H9 (cell line): ENCODE measurements at regions not wholly inside any gene's neighbourhood (a gene's known extent, or its start where the extent isn't known, plus 50 kb on each side); places are given as distances from the start of the nearest gene placed in this dataset.

Experiments
- DNase-seq: peaks from one replicate; pipeline ENCODE4 v3.0.0-alpha.2; 2017
- H2AFZ ChIP-seq: one replicate; pipeline ENCODE4 v1.6.1; 2013; ENCODE audit warnings: mild to moderate bottlenecking, low read length, control low read depth, moderate library complexity
- H2AK5ac ChIP-seq: 2 replicates; pipeline ENCODE4 v1.6.1; 2013; ENCODE audit warnings: low read length, control low read depth, mixed read lengths; ENCODE audit not compliant: insufficient read length
- H2BK120ac ChIP-seq: one replicate; pipeline ENCODE4 v1.6.1; 2013; ENCODE audit warnings: low read depth, mild to moderate bottlenecking, low read length, control low read depth, inconsistent platforms; ENCODE audit not compliant: poor library complexity, severe bottlenecking
- H2BK12ac ChIP-seq: 2 replicates; pipeline ENCODE4 v1.6.1; 2013; ENCODE audit warnings: low read length, control low read depth, mixed read lengths, low read depth; ENCODE audit not compliant: insufficient read length
- H2BK15ac ChIP-seq: 2 replicates; pipeline ENCODE4 v1.6.1; 2013; ENCODE audit warnings: low read depth, low read length, control low read depth
- H2BK20ac ChIP-seq: one replicate; pipeline ENCODE4 v1.6.1; 2013; ENCODE audit warnings: low read depth, mild to moderate bottlenecking, low read length, control low read depth, inconsistent platforms; ENCODE audit not compliant: poor library complexity, severe bottlenecking
- H2BK5ac ChIP-seq: 2 replicates; pipeline ENCODE4 v1.6.1; 2013; ENCODE audit warnings: low read length, control low read depth, mixed read lengths; ENCODE audit not compliant: insufficient read length
- H3K14ac ChIP-seq: 2 replicates; pipeline ENCODE4 v1.6.1; 2013; ENCODE audit warnings: low read length, control low read depth; ENCODE audit not compliant: insufficient read depth
- H3K18ac ChIP-seq: 2 replicates; pipeline ENCODE4 v1.6.1; 2013; ENCODE audit warnings: low read depth, mild to moderate bottlenecking, mixed read lengths, low read length, control low read depth; ENCODE audit not compliant: insufficient read length
- H3K23ac ChIP-seq: 2 replicates; pipeline ENCODE4 v1.6.1; 2013; ENCODE audit warnings: low read length, control low read depth, mixed read lengths, low read depth; ENCODE audit not compliant: insufficient read length
- H3K23me2 ChIP-seq: 2 replicates; pipeline ENCODE4 v1.6.1; 2013; ENCODE audit warnings: low read depth, mild to moderate bottlenecking, mixed read lengths, low read length, control low read depth; ENCODE audit not compliant: insufficient read length, poor library complexity, severe bottlenecking
- H3K27ac ChIP-seq: 2 replicates; pipeline ENCODE4 v1.5.1; 2013; ENCODE audit warnings: low read length, control low read depth, mixed read lengths, low read depth; ENCODE audit not compliant: insufficient read length
- H3K27me3 ChIP-seq: 2 replicates; pipeline ENCODE4 v1.6.1; 2013; ENCODE audit warnings: low read length, control low read depth, inconsistent platforms; ENCODE audit not compliant: insufficient read depth
- H3K4ac ChIP-seq: 2 replicates; pipeline ENCODE4 v1.6.1; 2013; ENCODE audit warnings: low read depth, mild to moderate bottlenecking, control low read depth, inconsistent platforms, low read length, moderate library complexity
- H3K4me1 ChIP-seq: 2 replicates; pipeline ENCODE4 v1.6.1; 2013; ENCODE audit warnings: low read length, control low read depth, inconsistent platforms; ENCODE audit not compliant: insufficient read depth
- H3K4me2 ChIP-seq: 2 replicates; pipeline ENCODE4 v1.6.1; 2013; ENCODE audit warnings: low read length, control low read depth, mixed read lengths; ENCODE audit not compliant: insufficient read length, insufficient read depth
- H3K56ac ChIP-seq: 2 replicates; pipeline ENCODE4 v1.6.1; 2013; ENCODE audit warnings: low read depth, mild to moderate bottlenecking, mixed read lengths, low read length, control low read depth; ENCODE audit not compliant: insufficient read length
- H3K79me1 ChIP-seq: 2 replicates; pipeline ENCODE4 v1.6.1; 2013; ENCODE audit warnings: low read depth, mild to moderate bottlenecking, moderate library complexity, low read length, control low read depth, inconsistent platforms; ENCODE audit not compliant: insufficient read depth, poor library complexity, severe bottlenecking
- H3K79me2 ChIP-seq: 2 replicates; pipeline ENCODE4 v1.6.1; 2013; ENCODE audit warnings: low read length, control low read depth, inconsistent platforms; ENCODE audit not compliant: insufficient read depth
- H3K9ac ChIP-seq: 2 replicates; pipeline ENCODE4 v1.6.1; 2013; ENCODE audit warnings: low read length, control low read depth, mixed read lengths; ENCODE audit not compliant: insufficient read length; ENCODE audit errors: extremely low read depth
- H3K9me3 ChIP-seq: one replicate; pipeline ENCODE4 v1.6.1; 2013; ENCODE audit warnings: low read depth, low read length, inconsistent platforms; ENCODE audit not compliant: control insufficient read depth
- H3T11ph ChIP-seq: one replicate; pipeline ENCODE4 v1.6.1; 2013; ENCODE audit warnings: mild to moderate bottlenecking, low read length, control low read depth, inconsistent platforms
- H4K20me1 ChIP-seq: one replicate; pipeline ENCODE4 v1.6.1; 2013; ENCODE audit not compliant: control insufficient read depth, insufficient read length, insufficient read depth
- H4K5ac ChIP-seq: 2 replicates; pipeline ENCODE4 v1.6.1; 2013; ENCODE audit warnings: low read depth, mild to moderate bottlenecking, mixed read lengths, low read length, control low read depth; ENCODE audit not compliant: insufficient read length
- H4K8ac ChIP-seq: replicated peaks from 2 replicates; pipeline ENCODE4 v1.6.1; 2013; ENCODE audit warnings: low read length, control low read depth, mixed read lengths, low read depth; ENCODE audit not compliant: insufficient read length
- H4K91ac ChIP-seq: 2 replicates; pipeline ENCODE4 v1.6.1; 2013; ENCODE audit warnings: low read depth, mild to moderate bottlenecking, moderate library complexity, mixed read lengths, low read length, control low read depth; ENCODE audit not compliant: insufficient read length
- H3K27ac Mint-ChIP-seq, 3 experiments: 2 replicates in 2 of 3; 3 replicates in 1 of 3; pipeline ENCODE4 v1.8.0; 2020 to 2021; ENCODE audit warnings: mixed read lengths in 3 of 3, mild to moderate bottlenecking in 1 of 3, moderate library complexity in 1 of 3
- H3K27me3 Mint-ChIP-seq: 2 replicates; pipeline ENCODE4 v1.8.0; 2021; ENCODE audit warnings: low read depth, mild to moderate bottlenecking, moderate library complexity, mixed read lengths
- H3K36me3 Mint-ChIP-seq, 3 experiments: 2 replicates in 2 of 3; 3 replicates in 1 of 3; pipeline ENCODE4 v1.8.0; 2020 to 2021; ENCODE audit warnings: low read depth in 3 of 3, mixed read lengths in 3 of 3; ENCODE audit not compliant: insufficient read depth in 1 of 3
- H3K4me1 Mint-ChIP-seq, 2 experiments: 2 replicates each; pipeline ENCODE4 v1.8.0; 2020; ENCODE audit warnings: mixed read lengths in 2 of 2
- H3K4me3 Mint-ChIP-seq, 2 experiments: 2 replicates in 1 of 2; 3 replicates in 1 of 2; pipeline ENCODE4 v1.8.0; 2020 to 2021; ENCODE audit warnings: mild to moderate bottlenecking in 2 of 2, mixed read lengths in 2 of 2, moderate library complexity in 1 of 2
- H3K9me3 Mint-ChIP-seq, 2 experiments: 2 replicates in 1 of 2; 3 replicates in 1 of 2; pipeline ENCODE4 v1.8.0; 2020; ENCODE audit warnings: mild to moderate bottlenecking in 2 of 2, mixed read lengths in 2 of 2, moderate library complexity in 1 of 2
- CTCF ChIP-seq: fragments of 200-600 bp; sonication (generic); conservative IDR thresholded peaks from 3 replicates; pipeline ENCODE4 v1.8.0; 2021; ENCODE audit warnings: antibody characterized with exemption, mild to moderate bottlenecking
- WGBS: extraction: QIAGEN DNeasy Blood & Tissue Kit; methylation state at CpG from one replicate; pipeline ENCODE4 v1.1.7; 2013; ENCODE audit warnings: missing lambda C conversion rate, low lambda C conversion rate, mixed read lengths; ENCODE audit not compliant: insufficient read length; ENCODE audit errors: extremely low coverage; 5-methylcytosine and 5-hydroxymethylcytosine counted together

DNA sequence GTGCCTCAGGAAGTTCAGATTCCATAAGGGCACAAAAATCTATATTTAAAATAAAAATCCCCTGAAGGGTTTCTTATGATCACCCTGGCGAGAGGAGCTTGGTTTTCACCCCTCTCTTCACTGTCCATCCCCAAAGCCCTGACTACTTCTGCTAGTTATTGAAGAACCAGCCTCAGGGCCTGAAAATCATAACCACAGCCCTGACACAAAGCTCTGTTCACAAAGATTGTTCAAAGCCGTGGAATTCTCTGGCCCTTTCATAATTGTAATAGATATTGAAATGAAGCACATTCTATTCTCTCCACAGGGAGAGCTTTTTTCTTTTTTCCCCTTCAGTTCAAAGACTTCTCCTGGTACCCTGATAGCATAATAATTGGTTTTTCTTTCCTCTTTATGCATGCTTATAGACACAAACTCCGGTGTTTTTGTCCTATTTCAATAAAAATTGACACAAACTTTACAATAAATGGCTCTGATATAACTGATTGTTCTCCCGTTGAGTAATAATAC, 343.8 kb downstream of the CAAP1 start:
- H3K56ac ChIP-seq: no peak overlapping the region
- H2AK5ac ChIP-seq: no peak overlapping the region
- no peak overlapping the region for H2BK12ac ChIP-seq
- H2BK15ac ChIP-seq: no peak overlapping the region
- no peak overlapping the region for H3K4me2 ChIP-seq
- Mint-ChIP-seq H3K4me3 (no peak overlapping the region), H3K27me3 (no peaks in the 10 kb centered on the region), H3K9me3 (peaks cover 0 to 3% of the 10 kb centered on the region in 2 experiments; a peak in 1 of 5 replicates), H3K4me1 (peaks cover 7 to 14% of the 10 kb centered on the region in 2 experiments; a peak in 3 of 4 replicates), H3K36me3 (no peaks in the 10 kb centered on the region; a peak in 1 of 7 replicates), H3K27ac (no peak overlapping the region)
- no peak overlapping the region for H3K18ac ChIP-seq
- H2BK20ac ChIP-seq: no peak overlapping the region
- H2BK5ac ChIP-seq: no peak overlapping the region
- H3T11ph ChIP-seq: no peak overlapping the region
- no peak overlapping the region for H2BK120ac ChIP-seq
- H3K27me3 ChIP-seq: no peaks in the 10 kb centered on the region
- no peak overlapping the region for H4K8ac ChIP-seq
- H3K27ac ChIP-seq: no peak overlapping the region
- H3K9ac ChIP-seq: no peak overlapping the region
- H4K20me1 ChIP-seq: no peaks in the 10 kb centered on the region
- H3K9me3 ChIP-seq: no peaks in the 10 kb centered on the region
- H2AFZ ChIP-seq: no peak overlapping the region
- H3K23me2 ChIP-seq: no peaks in the 10 kb centered on the region
- no peak for DNase-seq
- no peak overlapping the region for H4K91ac ChIP-seq
- no peaks in the 10 kb centered on the region for H3K79me2 ChIP-seq
- TF ChIP-seq CTCF: no peak
- no peaks in the 10 kb centered on the region for H3K4me1 ChIP-seq
- H4K5ac ChIP-seq: no peak overlapping the region
- H3K4ac ChIP-seq: no peak overlapping the region
- no peak overlapping the region for H3K23ac ChIP-seq
- WGBS: no CpG with 5 or more reads among the region's 4 CpGs
- H3K79me1 ChIP-seq: no peaks in the 10 kb centered on the region
- no peak overlapping the region for H3K14ac ChIP-seq
